ENCODE measurements at regions not wholly inside any gene's neighbourhood (a gene's known extent, or its start where the extent isn't known, plus 50 kb on each side); places are given as distances from the start of the nearest gene placed in this dataset.
"Not testable (repeated sequence)": the region's sequence is repeated elsewhere in the genome, so short reads cannot be mapped to it uniquely, and the experiment has no call there.

GRCh38 chr6:92684386-92684785 is 735.0 kb downstream of the EPHA7 start:
- no peak overlapping the region for H3K4me3 ChIP-seq
- intact Hi-C loops (cut with DNase I, micrococcal nuclease): no loop called here
- no peaks in the 10 kb centered on the region for H3K4me1 ChIP-seq (ENCODE audit: low read depth)
- no peak for ATAC-seq
- H3K36me3 ChIP-seq (ENCODE audit: low read depth): no peaks in the 10 kb centered on the region
- TF ChIP-seq CTCF (IDR thresholded peaks at IDR 0.05): no peak
- DNase-seq: no peak
- H3K9me3 ChIP-seq: no peaks in the 10 kb centered on the region

GRCh38 chr6:92683748-92684147 is 735.6 kb downstream of the EPHA7 start:
- no peak for TF ChIP-seq CTCF (IDR thresholded peaks at IDR 0.05)
- no peak overlapping the region for H3K4me3 ChIP-seq
- H3K9me3 ChIP-seq: no peaks in the 10 kb centered on the region

GRCh38 chr6:92682516-92683398 is 736.6 kb downstream of the EPHA7 start:
- no peak for TF ChIP-seq CTCF (IDR thresholded peaks at IDR 0.05)
- Histone ChIP-seq H3K36me3 (ENCODE audit: low read depth) (no peaks in the 10 kb centered on the region), H3K4me1 (ENCODE audit: low read depth) (no peaks in the 10 kb centered on the region), H3K4me3 (no peak overlapping the region), H3K9me3 (no peaks in the 10 kb centered on the region)
- DNase-seq: no peak
- intact Hi-C loops (cut with DNase I, micrococcal nuclease): no loop called here
- no peak for ATAC-seq

More at GRCh38 chr6:92683748-92684147, 735.6 kb downstream of the EPHA7 start:
- ATAC-seq (no peak), DNase-seq (no peak)
- no peaks in the 10 kb centered on the region for H3K36me3 ChIP-seq (ENCODE audit: low read depth)
- no peaks in the 10 kb centered on the region for H3K4me1 ChIP-seq (ENCODE audit: low read depth)
- intact Hi-C loops (cut with DNase I, micrococcal nuclease): no loop called here

GRCh38 chr6:92681401-92681800 is 738.0 kb downstream of the EPHA7 start:
- intact Hi-C loops (cut with DNase I, micrococcal nuclease): no loop called here
- Histone ChIP-seq H3K4me3 (no peak overlapping the region), H3K36me3 (ENCODE audit: low read depth) (no peaks in the 10 kb centered on the region), H3K4me1 (ENCODE audit: low read depth) (no peaks in the 10 kb centered on the region), H3K9me3 (no peaks in the 10 kb centered on the region)
- DNase-seq: no peak
- TF ChIP-seq CTCF (IDR thresholded peaks at IDR 0.05): no peak
- ATAC-seq: no peak

- H3K4me1 ChIP-seq (ENCODE audit: low read depth); DNase-seq; intact Hi-C loops (cut with DNase I, micrococcal nuclease); H3K36me3 ChIP-seq (ENCODE audit: low read depth); H3K9me3 ChIP-seq; H3K4me3 ChIP-seq; ATAC-seq: not testable (repeated sequence)
These were observed 747.9 kb downstream of the EPHA7 start for GRCh38 chr6:92671462-92671861.

- ATAC-seq (no peak), DNase-seq (no peak)
- H3K4me3 ChIP-seq: no peak overlapping the region
- intact Hi-C loops (cut with DNase I, micrococcal nuclease): no loop called here
- no peak for TF ChIP-seq CTCF (IDR thresholded peaks at IDR 0.05)
- H3K9me3 ChIP-seq: no peaks in the 10 kb centered on the region
- no peaks in the 10 kb centered on the region for H3K4me1 ChIP-seq (ENCODE audit: low read depth)
- H3K36me3 ChIP-seq (ENCODE audit: low read depth): no peaks in the 10 kb centered on the region
These were observed 751.5 kb downstream of the EPHA7 start for GRCh38 chr6:92667843-92668242.
